Activated CD8-positive, alpha-beta memory T cell treated with anti-CD3 and anti-CD28 coated beads, Interleukin-2, amount 10 ng/mL, durations not matched to agents 7 days and 5 days (primary cell): ENCODE measurements at regions not wholly inside any gene's neighbourhood (a gene's known extent, or its start where the extent isn't known, plus 50 kb on each side); places are given as distances from the start of the nearest gene placed in this dataset.

Experiments used
- ATAC-seq: fragments of 150-1000 bp; cut with Tn5 transposase; one replicate; pipeline ENCODE4 v1.10.0; 2021; ENCODE audit warnings: moderate library complexity
- CTCF ChIA-PET: fragments of 350-600 bp; sonication (Branson Sonifier 250); formaldehyde crosslinking; loops from one replicate; lab custom pipeline; 2021; ENCODE audit warnings: antibody characterized with exemption; lab: Charles Lee
- DNase-seq: peaks from one replicate; pipeline ENCODE4 v3.0.0-alpha.2; 2020
- H3K27ac Mint-ChIP-seq: one replicate; pipeline ENCODE4 v1.8.0; 2021; ENCODE audit warnings: mild to moderate bottlenecking, mixed read lengths
- H3K27me3 Mint-ChIP-seq: one replicate; pipeline ENCODE4 v1.8.0; 2021; ENCODE audit warnings: mixed read lengths
- H3K36me3 Mint-ChIP-seq: one replicate; pipeline ENCODE4 v1.8.0; 2021; ENCODE audit warnings: mild to moderate bottlenecking, mixed read lengths
- H3K4me1 Mint-ChIP-seq: one replicate; pipeline ENCODE4 v1.8.0; 2021; ENCODE audit warnings: mixed read lengths
- H3K4me3 Mint-ChIP-seq: one replicate; pipeline ENCODE4 v1.8.0; 2021; ENCODE audit warnings: mild to moderate bottlenecking, moderate library complexity, mixed read lengths
- H3K9me3 Mint-ChIP-seq: one replicate; pipeline ENCODE4 v1.8.0; 2022; ENCODE audit warnings: low read depth, mixed read lengths

- Mint-ChIP-seq H3K4me3 (no peak overlapping the region), H3K9me3 (no peaks in the 10 kb centered on the region), H3K27me3 (peaks cover 20% of the 10 kb centered on the region), H3K36me3 (no peaks in the 10 kb centered on the region), H3K4me1 (peaks cover 2% of the 10 kb centered on the region), H3K27ac (no peak overlapping the region)
- CTCF ChIA-PET, result no interaction called here
- DNase-seq, result no peak
- ATAC-seq, result no peak
These were observed 57.3 kb upstream of the TMEM18 start for GRCh38 chr2:734496-734895.

- CTCF ChIA-PET, result no interaction called here
- peaks cover 16% of the 10 kb centered on the region for H3K27me3 Mint-ChIP-seq
These were observed 56.3 kb upstream of the TMEM18 start for GRCh38 chr2:733495-733894.

GRCh38 chr2:733001-733400, 55.8 kb upstream of the TMEM18 start:
- ATAC-seq (no peak), DNase-seq (no peak)
- Mint-ChIP-seq H3K4me3 (no peak overlapping the region), H3K4me1 (peaks cover 2% of the 10 kb centered on the region), H3K27me3 (peaks cover 16% of the 10 kb centered on the region), H3K9me3 (no peaks in the 10 kb centered on the region), H3K27ac (no peak overlapping the region), H3K36me3 (no peaks in the 10 kb centered on the region)
- CTCF ChIA-PET, result no interaction called here

More at GRCh38 chr2:733495-733894, 56.3 kb upstream of the TMEM18 start:
- H3K9me3 Mint-ChIP-seq, result no peaks in the 10 kb centered on the region
- no peak overlapping the region for H3K27ac Mint-ChIP-seq
- ATAC-seq (no peak), DNase-seq (no peak)
- no peak overlapping the region for H3K4me3 Mint-ChIP-seq
- no peaks in the 10 kb centered on the region for H3K36me3 Mint-ChIP-seq
- H3K4me1 Mint-ChIP-seq, result peaks cover 2% of the 10 kb centered on the region

- ATAC-seq (no peak), DNase-seq (no peak)
- H3K27me3 Mint-ChIP-seq, result peaks cover 13% of the 10 kb centered on the region
- H3K4me3 Mint-ChIP-seq, result no peak overlapping the region
- H3K9me3 Mint-ChIP-seq, result no peaks in the 10 kb centered on the region
- H3K36me3 Mint-ChIP-seq, result no peaks in the 10 kb centered on the region
- peaks cover 7% of the 10 kb centered on the region for H3K4me1 Mint-ChIP-seq
- H3K27ac Mint-ChIP-seq, result no peak overlapping the region
- CTCF ChIA-PET, result no interaction called here
These were observed 54.5 kb upstream of the TMEM18 start for GRCh38 chr2:731711-732110.

GRCh38 chr2:729376-729861, 52.2 kb upstream of the TMEM18 start:
- DNase-seq, result no peak
- no peak for ATAC-seq
- H3K36me3 Mint-ChIP-seq, result no peaks in the 10 kb centered on the region
- no peak overlapping the region for H3K4me3 Mint-ChIP-seq
- H3K4me1 Mint-ChIP-seq, result peaks cover 18% of the 10 kb centered on the region
- H3K9me3 Mint-ChIP-seq, result no peaks in the 10 kb centered on the region
- CTCF ChIA-PET, result no interaction called here
- H3K27ac Mint-ChIP-seq, result no peak overlapping the region
- peaks cover 26% of the 10 kb centered on the region for H3K27me3 Mint-ChIP-seq

- DNase-seq (no peak), ATAC-seq (no peak)
- CTCF ChIA-PET, result no interaction called here
- H3K9me3 Mint-ChIP-seq, result no peaks in the 10 kb centered on the region
- no peak overlapping the region for H3K27ac Mint-ChIP-seq
- H3K27me3 Mint-ChIP-seq, result peaks cover 34% of the 10 kb centered on the region
- no peak overlapping the region for H3K4me3 Mint-ChIP-seq
- H3K36me3 Mint-ChIP-seq, result no peaks in the 10 kb centered on the region
- peaks cover 18% of the 10 kb centered on the region for H3K4me1 Mint-ChIP-seq
These were observed 51.0 kb upstream of the TMEM18 start for GRCh38 chr2:728165-728564.

GRCh38 chr2:727071-727470, 49.9 kb upstream of the TMEM18 start:
- Mint-ChIP-seq H3K27me3 (peaks cover 34% of the 10 kb centered on the region), H3K36me3 (no peaks in the 10 kb centered on the region), H3K4me3 (peak overlapping the region; percentile 42), H3K9me3 (no peaks in the 10 kb centered on the region), H3K27ac (no peak overlapping the region), H3K4me1 (peaks cover 18% of the 10 kb centered on the region)
- no peak for DNase-seq
- ATAC-seq, result no peak
- CTCF ChIA-PET, result no interaction called here
